ENCODE measurements at regions not wholly inside any gene's neighbourhood (a gene's known extent, or its start where the extent isn't known, plus 50 kb on each side); places are given as distances from the start of the nearest gene placed in this dataset.
A peak's percentile ranks its signal among the peaks of the same experiment; 100 is the strongest.

DNA sequence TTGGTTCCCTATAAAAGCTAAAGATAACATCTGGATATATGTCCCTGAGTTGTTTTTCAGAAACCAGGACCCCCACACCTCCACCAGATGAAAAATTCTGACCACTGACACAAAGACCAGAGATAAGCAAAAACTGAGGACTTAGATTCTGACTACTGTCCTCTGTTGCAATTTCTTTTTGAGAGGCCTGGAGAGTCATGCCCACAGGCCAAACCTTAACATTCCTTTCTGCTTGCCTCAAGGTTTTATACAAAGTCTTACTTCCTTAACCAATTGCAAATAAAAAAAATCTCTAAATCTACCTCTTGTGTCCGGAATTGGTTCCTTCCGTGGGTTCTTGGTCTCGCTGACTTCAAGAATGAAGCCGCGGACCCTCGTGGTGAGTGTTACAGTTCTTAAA, 228.5 kb downstream of the ABCC12 start:
- H3K27ac ChIP-seq: no peak overlapping the region
- TF ChIP-seq EZH2 (IDR thresholded peaks at IDR 0.05; ENCODE audit: insufficient read depth, poor library complexity, severe bottlenecking) (no peak), EZH2phosphoT487 (IDR thresholded peaks at IDR 0.05; ENCODE audit: insufficient read depth, low read depth) (no peak)
- H3K4me3 ChIP-seq: no peak overlapping the region
- H3K9me2 ChIP-seq (ENCODE audit: insufficient read depth): no peaks in the 10 kb centered on the region
- H3K9ac ChIP-seq: no peak overlapping the region
- H3K79me2 ChIP-seq (ENCODE audit: insufficient read depth): no peaks in the 10 kb centered on the region
- no peaks in the 10 kb centered on the region for H3K36me3 ChIP-seq (ENCODE audit: low read depth)
- no peaks in the 10 kb centered on the region for H3F3A ChIP-seq (ENCODE audit: insufficient read depth)
- H3K27me3 ChIP-seq (replicated peaks; ENCODE audit: insufficient read depth): no peaks in the 10 kb centered on the region
- no peaks in the 10 kb centered on the region for H3K4me1 ChIP-seq (ENCODE audit: insufficient read depth)
- no peaks in the 10 kb centered on the region for H4K20me1 ChIP-seq (ENCODE audit: insufficient read depth)
- no peak overlapping the region for H2AFZ ChIP-seq
- H3K4me2 ChIP-seq (ENCODE audit: unreplicated experiment): no peak overlapping the region
- no peaks in the 10 kb centered on the region for H3K9me3 ChIP-seq (ENCODE audit: low read depth)
- 79 to 83% methylated on average over 6 of the region's 6 CpGs for WGBS, 2 experiments (ENCODE audit: low coverage in 1 of 2, low lambda C conversion rate in 2 of 2, missing lambda C conversion rate in 2 of 2)
- in situ Hi-C loops (cut with MboI): no loop called here
- peak; percentile 28 for DNase-seq

DNA sequence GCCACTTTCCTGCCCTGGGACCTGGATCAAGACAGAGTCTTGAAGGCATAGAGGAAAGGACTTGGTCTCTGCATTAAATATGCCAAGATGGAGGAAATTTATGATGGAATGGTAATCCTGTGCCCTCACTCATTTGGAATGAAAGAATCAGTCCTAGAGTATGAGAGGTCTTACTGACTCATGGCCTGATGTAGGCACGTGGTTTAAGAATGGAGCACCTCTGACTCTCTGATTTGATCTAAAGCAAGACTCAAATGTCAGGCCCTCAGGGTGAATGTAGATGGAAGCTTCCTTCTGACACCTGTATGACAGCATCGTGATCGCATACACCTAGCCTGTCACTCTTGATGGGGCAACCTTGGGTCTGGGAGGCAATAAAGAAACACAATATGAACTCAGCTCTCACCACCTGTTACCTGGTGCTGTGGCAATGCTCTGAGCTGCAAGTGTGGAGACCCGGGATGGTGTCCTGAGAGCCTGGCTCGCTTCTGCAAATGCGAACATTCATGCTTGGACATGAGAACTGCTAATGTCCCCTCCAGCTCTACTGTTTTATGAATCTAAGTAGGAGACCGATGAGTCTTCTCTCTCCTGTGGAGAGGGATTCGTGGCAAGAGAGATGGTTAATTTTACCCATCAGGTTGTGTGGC, 229.9 kb downstream of the ABCC12 start:
- Histone ChIP-seq H3K9ac (no peak overlapping the region), H3K27me3 (replicated peaks; ENCODE audit: insufficient read depth) (no peaks in the 10 kb centered on the region), H3F3A (ENCODE audit: insufficient read depth) (no peaks in the 10 kb centered on the region), H3K27ac (no peak overlapping the region), H4K20me1 (ENCODE audit: insufficient read depth) (no peaks in the 10 kb centered on the region), H3K9me2 (ENCODE audit: insufficient read depth) (no peaks in the 10 kb centered on the region), H3K4me1 (ENCODE audit: insufficient read depth) (no peaks in the 10 kb centered on the region), H3K4me2 (ENCODE audit: unreplicated experiment) (no peak overlapping the region), H3K36me3 (ENCODE audit: low read depth) (no peaks in the 10 kb centered on the region), H2AFZ (no peak overlapping the region), H3K9me3 (ENCODE audit: low read depth) (no peaks in the 10 kb centered on the region), H3K79me2 (ENCODE audit: insufficient read depth) (no peaks in the 10 kb centered on the region), H3K4me3 (no peak overlapping the region)
- 49 to 52% methylated on average over 8 of the region's 8 CpGs for WGBS, 2 experiments (ENCODE audit: low coverage in 1 of 2, low lambda C conversion rate in 2 of 2, missing lambda C conversion rate in 2 of 2)
- in situ Hi-C loops (cut with MboI): no loop called here
- TF ChIP-seq EZH2 (IDR thresholded peaks at IDR 0.05; ENCODE audit: insufficient read depth, poor library complexity, severe bottlenecking) (no peak), EZH2phosphoT487 (IDR thresholded peaks at IDR 0.05; ENCODE audit: insufficient read depth, low read depth) (no peak)
- DNase-seq: no peak

DNA sequence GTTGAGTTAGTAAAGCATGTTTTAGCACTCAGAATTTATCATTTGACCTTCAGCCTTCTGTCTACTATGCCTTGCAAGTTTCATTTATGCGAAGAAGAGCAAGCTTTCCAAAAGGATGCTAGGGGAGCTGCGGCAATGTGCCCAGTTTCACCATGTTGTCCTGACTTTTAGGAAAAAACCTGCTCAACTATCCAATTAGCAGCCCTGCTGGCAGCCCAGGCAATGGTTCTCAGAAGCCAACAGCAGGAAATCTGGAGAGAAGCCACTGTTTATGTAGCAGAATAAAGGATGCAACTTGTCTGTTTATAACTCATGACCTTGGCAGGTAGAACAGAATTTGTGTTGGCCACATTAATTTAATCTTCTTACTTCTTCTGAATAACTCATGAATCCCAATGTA, 230.8 kb downstream of the ABCC12 start:
- no peaks in the 10 kb centered on the region for H3K27me3 ChIP-seq (replicated peaks; ENCODE audit: insufficient read depth)
- no peak overlapping the region for H3K4me3 ChIP-seq
- no peaks in the 10 kb centered on the region for H3K4me1 ChIP-seq (ENCODE audit: insufficient read depth)
- no peak for DNase-seq
- TF ChIP-seq EZH2phosphoT487 (IDR thresholded peaks at IDR 0.05; ENCODE audit: insufficient read depth, low read depth) (no peak), EZH2 (IDR thresholded peaks at IDR 0.05; ENCODE audit: insufficient read depth, poor library complexity, severe bottlenecking) (no peak)
- no peak overlapping the region for H3K9ac ChIP-seq
- 55 to 64% methylated on average over 2 of the region's 2 CpGs for WGBS, 2 experiments (ENCODE audit: low coverage in 1 of 2, low lambda C conversion rate in 2 of 2, missing lambda C conversion rate in 2 of 2)
- in situ Hi-C loops (cut with MboI): no loop called here
- no peaks in the 10 kb centered on the region for H3F3A ChIP-seq (ENCODE audit: insufficient read depth)
- no peaks in the 10 kb centered on the region for H3K36me3 ChIP-seq (ENCODE audit: low read depth)
- H3K9me3 ChIP-seq (ENCODE audit: low read depth): no peaks in the 10 kb centered on the region
- H3K4me2 ChIP-seq (ENCODE audit: unreplicated experiment): no peak overlapping the region
- no peak overlapping the region for H3K27ac ChIP-seq
- no peak overlapping the region for H2AFZ ChIP-seq
- no peaks in the 10 kb centered on the region for H3K9me2 ChIP-seq (ENCODE audit: insufficient read depth)
- H4K20me1 ChIP-seq (ENCODE audit: insufficient read depth): no peaks in the 10 kb centered on the region
- no peaks in the 10 kb centered on the region for H3K79me2 ChIP-seq (ENCODE audit: insufficient read depth)

DNA sequence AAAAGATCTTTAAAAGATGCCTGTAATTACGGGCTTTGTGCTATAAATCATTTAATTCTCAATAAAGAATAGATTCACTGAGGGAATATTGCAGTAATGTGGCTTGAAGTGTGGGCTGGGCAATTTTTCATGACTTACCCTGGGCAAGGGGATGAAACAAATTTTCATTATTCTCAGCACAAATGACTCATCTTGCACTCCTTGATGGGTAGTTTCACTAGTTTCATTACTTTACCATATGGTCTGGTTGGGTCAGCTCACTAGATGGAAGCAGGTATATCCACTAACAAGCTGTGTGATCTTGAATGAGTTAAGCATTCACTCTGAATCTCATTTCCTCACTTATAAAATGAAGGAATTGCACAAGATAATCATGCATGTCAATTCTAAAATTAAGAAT, 234.3 kb downstream of the ABCC12 start:
- Histone ChIP-seq H2AFZ (no peak overlapping the region), H3K27ac (no peak overlapping the region), H3F3A (ENCODE audit: insufficient read depth) (no peaks in the 10 kb centered on the region), H4K20me1 (ENCODE audit: insufficient read depth) (no peaks in the 10 kb centered on the region), H3K4me2 (ENCODE audit: unreplicated experiment) (no peak overlapping the region), H3K27me3 (replicated peaks; ENCODE audit: insufficient read depth) (no peaks in the 10 kb centered on the region), H3K4me1 (ENCODE audit: insufficient read depth) (no peaks in the 10 kb centered on the region), H3K9me3 (ENCODE audit: low read depth) (no peaks in the 10 kb centered on the region), H3K79me2 (ENCODE audit: insufficient read depth) (no peaks in the 10 kb centered on the region), H3K36me3 (ENCODE audit: low read depth) (no peaks in the 10 kb centered on the region), H3K9ac (no peak overlapping the region), H3K4me3 (no peak overlapping the region), H3K9me2 (ENCODE audit: insufficient read depth) (no peaks in the 10 kb centered on the region)
- in situ Hi-C loops (cut with MboI): no loop called here
- no peak for DNase-seq
- 0 to 2% methylated on average over 1 of the region's 1 CpG for WGBS, 2 experiments (ENCODE audit: low coverage in 1 of 2, low lambda C conversion rate in 2 of 2, missing lambda C conversion rate in 2 of 2)
- TF ChIP-seq EZH2phosphoT487 (IDR thresholded peaks at IDR 0.05; ENCODE audit: insufficient read depth, low read depth) (no peak), EZH2 (IDR thresholded peaks at IDR 0.05; ENCODE audit: insufficient read depth, poor library complexity, severe bottlenecking) (no peak)

DNA sequence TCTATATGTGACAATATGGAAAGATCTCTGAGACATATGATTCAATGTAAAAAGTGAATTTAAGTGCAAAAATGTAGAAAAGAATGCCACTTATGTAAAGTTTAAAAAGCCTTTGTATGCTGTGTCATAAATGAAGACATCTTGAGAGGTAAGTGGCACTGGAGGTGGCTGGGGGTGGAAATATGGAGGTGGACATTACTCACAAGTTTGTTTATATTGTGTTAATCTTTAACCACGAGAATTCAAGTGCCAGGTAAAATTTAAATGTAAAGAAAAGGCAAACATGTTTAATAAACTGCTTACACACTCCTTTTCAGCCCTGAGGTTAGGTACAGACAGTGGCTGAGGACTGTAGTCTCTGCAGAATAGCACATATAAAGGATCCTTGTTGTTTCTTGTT, 235.1 kb downstream of the ABCC12 start:
- Histone ChIP-seq H4K20me1 (ENCODE audit: insufficient read depth) (no peaks in the 10 kb centered on the region), H3K4me2 (ENCODE audit: unreplicated experiment) (no peak overlapping the region), H3K36me3 (ENCODE audit: low read depth) (no peaks in the 10 kb centered on the region), H3K4me1 (ENCODE audit: insufficient read depth) (no peaks in the 10 kb centered on the region), H3K9me3 (ENCODE audit: low read depth) (no peaks in the 10 kb centered on the region), H2AFZ (no peak overlapping the region), H3K27ac (no peak overlapping the region), H3K27me3 (replicated peaks; ENCODE audit: insufficient read depth) (no peaks in the 10 kb centered on the region), H3K79me2 (ENCODE audit: insufficient read depth) (no peaks in the 10 kb centered on the region), H3K9ac (no peak overlapping the region), H3K9me2 (ENCODE audit: insufficient read depth) (no peaks in the 10 kb centered on the region), H3K4me3 (no peak overlapping the region), H3F3A (ENCODE audit: insufficient read depth) (no peaks in the 10 kb centered on the region)
- in situ Hi-C loops (cut with MboI): no loop called here
- 0% methylated on average over 1 of the region's 1 CpG for WGBS, 2 experiments (ENCODE audit: low coverage in 1 of 2, low lambda C conversion rate in 2 of 2, missing lambda C conversion rate in 2 of 2)
- no peak for DNase-seq
- TF ChIP-seq EZH2phosphoT487 (IDR thresholded peaks at IDR 0.05; ENCODE audit: insufficient read depth, low read depth): no peak
- no peak for TF ChIP-seq EZH2 (IDR thresholded peaks at IDR 0.05; ENCODE audit: insufficient read depth, poor library complexity, severe bottlenecking)
